Caco-2 (cell line): ENCODE measurements at regions not wholly inside any gene's neighbourhood (a gene's known extent, or its start where the extent isn't known, plus 50 kb on each side); places are given as distances from the start of the nearest gene placed in this dataset.

Source experiments
- BruUV-seq: library from RNA; stranded (reverse); fragments of 400-500 nt; replicated peaks from 2 replicates; lab custom pipeline; 2021; lab: Mats Ljungman, UMichigan
- CTCF ChIA-PET: fragments of 300-600 bp; sonication (Branson Sonifier 250); formaldehyde crosslinking; loops from one replicate; lab custom pipeline; 2022; ENCODE audit warnings: antibody characterized with exemption; lab: Charles Lee
- POLR2A ChIA-PET: fragments of 300-600 bp; sonication (Branson Sonifier 250); formaldehyde crosslinking; loops from one replicate; lab custom pipeline; 2022; ENCODE audit warnings: antibody characterized with exemption; lab: Charles Lee
- DNase-seq, 2 experiments: peaks; one replicate each; pipeline versions ENCODE4 v3.0.0 to v3.0.0-alpha.2; 2020 to 2022
- H3K27me3 ChIP-seq: replicated peaks from 2 replicates; pipeline ENCODE4 v1.6.0; 2011; ENCODE audit warnings: low read length; ENCODE audit not compliant: control insufficient read depth, insufficient read depth
- H3K36me3 ChIP-seq: 2 replicates; pipeline ENCODE4 v1.5.1; 2011; ENCODE audit warnings: low read length; ENCODE audit not compliant: control insufficient read depth, insufficient read depth
- H3K4me1 ChIP-seq: fragments of 250-450 bp; sonication (Bioruptor Pico); 2 replicates; pipeline ENCODE4 v1.5.1; 2020; ENCODE audit warnings: mild to moderate bottlenecking
- H3K4me3 ChIP-seq: 2 replicates; pipeline ENCODE4 v1.5.1; 2011; ENCODE audit warnings: low read depth, mild to moderate bottlenecking, control low read depth, low read length
- H3K9me3 ChIP-seq: fragments of 250-450 bp; sonication (Bioruptor Pico); 2 replicates; pipeline ENCODE4 v1.5.1; 2020; ENCODE audit warnings: mild to moderate bottlenecking, moderate library complexity
- H3K27ac Mint-ChIP-seq: one replicate; pipeline ENCODE4 v1.8.0; 2022; ENCODE audit warnings: mixed read lengths; ENCODE audit not compliant: unreplicated experiment
- H3K27me3 Mint-ChIP-seq: one replicate; pipeline ENCODE4 v1.8.0; 2022; ENCODE audit warnings: mixed read lengths; ENCODE audit not compliant: insufficient read depth, unreplicated experiment
- H3K36me3 Mint-ChIP-seq: one replicate; pipeline ENCODE4 v1.8.0; 2022; ENCODE audit warnings: mild to moderate bottlenecking, mixed read lengths; ENCODE audit not compliant: insufficient read depth, unreplicated experiment
- H3K4me1 Mint-ChIP-seq: one replicate; pipeline ENCODE4 v1.8.0; 2022; ENCODE audit warnings: low read depth, mixed read lengths; ENCODE audit not compliant: unreplicated experiment
- H3K4me3 Mint-ChIP-seq: one replicate; pipeline ENCODE4 v1.8.0; 2022; ENCODE audit warnings: mild to moderate bottlenecking, moderate library complexity, mixed read lengths; ENCODE audit not compliant: unreplicated experiment
- H3K9me3 Mint-ChIP-seq: one replicate; pipeline ENCODE4 v1.8.0; 2022; ENCODE audit warnings: mixed read lengths; ENCODE audit not compliant: unreplicated experiment
- CTCF ChIP-seq, 2 experiments: fragments of 200-600 bp in 1 of 2; IDR thresholded peaks; 1 replicate in 1 of 2; 2 replicates in 1 of 2; pipeline versions ENCODE4 v1.5.1 to v1.8.0; 2011 to 2022; ENCODE audit warnings: antibody characterized with exemption in 1 of 2, control low read depth in 1 of 2, inconsistent platforms in 1 of 2, low read depth in 1 of 2, low read length in 1 of 2, mild to moderate bottlenecking in 1 of 2, moderate library complexity in 1 of 2; ENCODE audit not compliant: insufficient read depth in 1 of 2, severe bottlenecking in 1 of 2, unreplicated experiment in 1 of 2
- intact Hi-C: fragments of 100-400 bp; cut with micrococcal nuclease; formaldehyde crosslinking; loops from one replicate; pipeline ENCODE4 v1.10.0; 2022; ENCODE audit not compliant: unreplicated experiment

DNA sequence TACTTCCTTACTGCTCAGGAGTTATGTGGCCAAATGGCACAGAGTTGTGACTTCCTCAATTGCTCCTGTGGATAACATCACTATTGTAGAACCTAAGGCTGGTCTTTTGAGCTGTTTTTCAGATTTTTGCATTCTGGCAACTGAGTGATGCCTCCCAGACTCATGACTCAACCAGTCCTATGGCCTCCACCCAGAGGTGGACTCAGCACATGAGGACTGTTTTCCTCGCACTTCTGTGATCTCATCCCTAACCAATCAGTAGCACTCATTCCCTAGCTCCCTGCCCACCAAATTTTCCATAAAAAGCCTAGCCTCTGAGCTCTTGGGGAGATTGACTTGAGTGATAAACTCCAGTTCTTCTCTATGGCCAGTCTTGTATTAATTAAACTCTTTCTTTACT, 407.9 kb upstream of the TNP1 start:
- H3K36me3 ChIP-seq = no peaks in the 10 kb centered on the region
- Mint-ChIP-seq H3K27ac (no peak overlapping the region), H3K36me3 (no peaks in the 10 kb centered on the region), H3K27me3 (no peaks in the 10 kb centered on the region), H3K9me3 (peaks cover 25% of the 10 kb centered on the region), H3K4me1 (no peaks in the 10 kb centered on the region), H3K4me3 (no peak overlapping the region)
- no peaks in the 10 kb centered on the region for H3K4me1 ChIP-seq
- intact Hi-C loops = no loop called here
- no peak for DNase-seq
- H3K27me3 ChIP-seq = no peaks in the 10 kb centered on the region
- POLR2A ChIA-PET = no interaction called here
- BruUV-seq = no TSS peak
- no peak overlapping the region for H3K4me3 ChIP-seq
- no peak for TF ChIP-seq CTCF (IDR thresholded peaks at IDR 0.05; ENCODE audit: insufficient read depth in 1 of 2, low read depth in 1 of 2, low read length in 1 of 2, severe bottlenecking in 1 of 2, unreplicated experiment in 1 of 2)
- H3K9me3 ChIP-seq = 0 out of 2 replicates have a peak, but pooled peaks cover 3% of the 10 kb centered on the region
- CTCF ChIA-PET = no interaction called here

- ChIA-PET CTCF (no interaction called here), POLR2A (no interaction called here)
- intact Hi-C loops = no loop called here
- no peak overlapping the region for H3K4me3 ChIP-seq
- Mint-ChIP-seq H3K27ac (no peak overlapping the region), H3K4me3 (no peak overlapping the region), H3K36me3 (no peaks in the 10 kb centered on the region), H3K9me3 (peaks cover 14% of the 10 kb centered on the region), H3K4me1 (no peaks in the 10 kb centered on the region), H3K27me3 (no peaks in the 10 kb centered on the region)
- 0 out of 2 replicates have a peak, but pooled peaks cover 3% of the 10 kb centered on the region for H3K9me3 ChIP-seq
- H3K4me1 ChIP-seq = no peaks in the 10 kb centered on the region
- no peaks in the 10 kb centered on the region for H3K36me3 ChIP-seq
- DNase-seq = no peak
- H3K27me3 ChIP-seq = no peaks in the 10 kb centered on the region
- no TSS peak for BruUV-seq
- no peak for TF ChIP-seq CTCF (IDR thresholded peaks at IDR 0.05; ENCODE audit: insufficient read depth in 1 of 2, low read depth in 1 of 2, low read length in 1 of 2, severe bottlenecking in 1 of 2, unreplicated experiment in 1 of 2)
Measured at GRCh38 chr2:217263756-217264155, 403.9 kb upstream of the TNP1 start.

- no peaks in the 10 kb centered on the region for H3K36me3 ChIP-seq
- no peak overlapping the region for H3K27ac Mint-ChIP-seq
- H3K4me3 ChIP-seq = no peak overlapping the region
- POLR2A ChIA-PET = no interaction called here
- no peak overlapping the region for H3K4me3 Mint-ChIP-seq
- no peaks in the 10 kb centered on the region for H3K36me3 Mint-ChIP-seq
- no TSS peak for BruUV-seq
- TF ChIP-seq CTCF (IDR thresholded peaks at IDR 0.05; ENCODE audit: insufficient read depth in 1 of 2, low read depth in 1 of 2, low read length in 1 of 2, severe bottlenecking in 1 of 2, unreplicated experiment in 1 of 2) = no peak
- no peaks in the 10 kb centered on the region for H3K4me1 ChIP-seq
- peaks cover 6% of the 10 kb centered on the region for H3K9me3 Mint-ChIP-seq
- no peaks in the 10 kb centered on the region for H3K27me3 Mint-ChIP-seq
- H3K4me1 Mint-ChIP-seq = no peaks in the 10 kb centered on the region
- 0 out of 2 replicates have a peak, but pooled peaks cover 3% of the 10 kb centered on the region for H3K9me3 ChIP-seq
- DNase-seq = no peak
- CTCF ChIA-PET = no interaction called here
- intact Hi-C loops = no loop called here
- H3K27me3 ChIP-seq = no peaks in the 10 kb centered on the region
Measured at GRCh38 chr2:217262911-217263310, 403.0 kb upstream of the TNP1 start.
